ENCODE measurements at regions not wholly inside any gene's neighbourhood (a gene's known extent, or its start where the extent isn't known, plus 50 kb on each side); places are given as distances from the start of the nearest gene placed in this dataset.

GRCh38 chr6:114449659-114450058, 106.8 kb upstream of the HS3ST5 start:
- no peak for DNase-seq (ENCODE audit: low spot score)

GRCh38 chr6:114446342-114446741, 103.5 kb upstream of the HS3ST5 start:
- DNase-seq (ENCODE audit: low spot score): no peak

- DNase-seq (ENCODE audit: low spot score): no peak
Observed at GRCh38 chr6:114445846-114446245, 103.0 kb upstream of the HS3ST5 start.

- DNase-seq (ENCODE audit: low spot score): no peak
Observed at GRCh38 chr6:114439411-114439810, 96.6 kb upstream of the HS3ST5 start.

GRCh38 chr6:114437235-114437634, 94.4 kb upstream of the HS3ST5 start:
- DNase-seq (ENCODE audit: low spot score): no peak

- no peak for DNase-seq (ENCODE audit: low spot score)
Observed at GRCh38 chr6:114436691-114437090, 93.9 kb upstream of the HS3ST5 start.

- no peak for DNase-seq (ENCODE audit: low spot score)
Observed at GRCh38 chr6:114435985-114436384, 93.2 kb upstream of the HS3ST5 start.

GRCh38 chr6:114432400-114432799, 89.6 kb upstream of the HS3ST5 start:
- DNase-seq (ENCODE audit: low spot score): no peak

GRCh38 chr6:114431641-114432040, 88.8 kb upstream of the HS3ST5 start:
- DNase-seq (ENCODE audit: low spot score): no peak

GRCh38 chr6:114430534-114431124, 87.8 kb upstream of the HS3ST5 start:
- no peak for DNase-seq (ENCODE audit: low spot score)

GRCh38 chr6:114428341-114428740, 85.5 kb upstream of the HS3ST5 start:
- DNase-seq (ENCODE audit: low spot score): no peak

GRCh38 chr6:114421199-114421598, 78.4 kb upstream of the HS3ST5 start:
- DNase-seq (ENCODE audit: low spot score): no peak

GRCh38 chr6:114419175-114419574, 76.4 kb upstream of the HS3ST5 start:
- DNase-seq (ENCODE audit: low spot score): no peak

GRCh38 chr6:114418304-114418972, 75.6 kb upstream of the HS3ST5 start:
- DNase-seq (ENCODE audit: low spot score): no peak

- no peak for DNase-seq (ENCODE audit: low spot score)
Observed at GRCh38 chr6:114407426-114408035, 64.7 kb upstream of the HS3ST5 start.

GRCh38 chr6:114404339-114404955, 61.6 kb upstream of the HS3ST5 start:
- no peak for DNase-seq (ENCODE audit: low spot score)

GRCh38 chr6:114403858-114404257, 61.0 kb upstream of the HS3ST5 start:
- no peak for DNase-seq (ENCODE audit: low spot score)

- DNase-seq (ENCODE audit: low spot score): no peak
Observed at GRCh38 chr6:114398481-114398880, 55.7 kb upstream of the HS3ST5 start.

Data from mesenteric fat pad (tissue), 1 donor.